DOHH2 (cell line): ENCODE measurements at regions not wholly inside any gene's neighbourhood (a gene's known extent, or its start where the extent isn't known, plus 50 kb on each side); places are given as distances from the start of the nearest gene placed in this dataset.
"Not testable (repeated sequence)": the region's sequence is repeated elsewhere in the genome, so short reads cannot be mapped to it uniquely, and the experiment has no call there.

Source experiments
- H3F3A ChIP-seq: fragments of 200-600 bp; sonication (generic), shearing (Covaris generic); 2 replicates; pipeline ENCODE4 v1.6.0; 2016; ENCODE audit warnings: antibody characterized with exemption, mild to moderate bottlenecking; ENCODE audit not compliant: control insufficient read depth, insufficient read depth
- H3K27ac ChIP-seq: fragments of 200-600 bp; sonication (generic); 2 replicates; pipeline ENCODE4 v1.5.1; 2014; ENCODE audit warnings: low read depth, mild to moderate bottlenecking, low read length, moderate library complexity
- H3K27me3 ChIP-seq: fragments of 200-600 bp; sonication (generic); 2 replicates; pipeline ENCODE4 v1.6.1; 2014; ENCODE audit warnings: mild to moderate bottlenecking, low read length, mixed read lengths; ENCODE audit not compliant: control insufficient read depth
- H3K36me3 ChIP-seq: fragments of 200-600 bp; sonication (generic); 2 replicates; pipeline ENCODE4 v1.6.1; 2014; ENCODE audit warnings: mild to moderate bottlenecking, low read length, moderate library complexity, mixed read lengths; ENCODE audit not compliant: control insufficient read depth
- H3K4me1 ChIP-seq: fragments of 200-600 bp; sonication (generic); 2 replicates; pipeline ENCODE4 v1.6.1; 2014; ENCODE audit warnings: mild to moderate bottlenecking, low read length, mixed read lengths; ENCODE audit not compliant: control insufficient read depth
- H3K4me2 ChIP-seq: fragments of 200-600 bp; sonication (generic); 2 replicates; pipeline ENCODE4 v1.6.0; 2014; ENCODE audit warnings: mild to moderate bottlenecking, low read length, moderate library complexity
- H3K4me3 ChIP-seq: fragments of 200-600 bp; sonication (generic); 2 replicates; pipeline ENCODE4 v1.5.1; 2014; ENCODE audit warnings: mild to moderate bottlenecking, low read length, mixed read lengths
- H3K79me2 ChIP-seq: fragments of 200-600 bp; sonication (generic); 2 replicates; pipeline ENCODE4 v1.6.1; 2014; ENCODE audit warnings: mild to moderate bottlenecking, low read length, mixed read lengths; ENCODE audit not compliant: control insufficient read depth
- H3K9me2 ChIP-seq: fragments of 200-600 bp; sonication (generic); replicated peaks from 2 replicates; pipeline ENCODE4 v1.6.1; 2014; ENCODE audit warnings: mild to moderate bottlenecking, low read length, mixed read lengths; ENCODE audit not compliant: control insufficient read depth
- H3K9me3 ChIP-seq: fragments of 200-600 bp; sonication (generic); 2 replicates; pipeline ENCODE4 v1.6.1; 2014; ENCODE audit warnings: antibody characterized with exemption, low read length, mixed read lengths; ENCODE audit not compliant: control insufficient read depth, insufficient read depth
- H4K20me1 ChIP-seq: fragments of 200-600 bp; sonication (generic); 2 replicates; pipeline ENCODE4 v1.6.0; 2014; ENCODE audit warnings: low read depth, mild to moderate bottlenecking, antibody characterized with exemption, low read length, moderate library complexity; ENCODE audit not compliant: control insufficient read depth, insufficient read depth
- CTCF ChIP-seq: fragments of 200-600 bp; sonication (generic); IDR thresholded peaks from one replicate; pipeline ENCODE4 v1.5.1; 2014; ENCODE audit warnings: antibody characterized with exemption, mild to moderate bottlenecking, low read depth, low read length; ENCODE audit not compliant: poor library complexity, severe bottlenecking
- EZH2phosphoT487 ChIP-seq: fragments of 200-600 bp; sonication (generic); IDR thresholded peaks from 2 replicates; pipeline ENCODE4 v1.6.1; 2017; ENCODE audit warnings: borderline replicate concordance, mild to moderate bottlenecking, antibody characterized with exemption, low read length, moderate library complexity, mixed read lengths

DNA sequence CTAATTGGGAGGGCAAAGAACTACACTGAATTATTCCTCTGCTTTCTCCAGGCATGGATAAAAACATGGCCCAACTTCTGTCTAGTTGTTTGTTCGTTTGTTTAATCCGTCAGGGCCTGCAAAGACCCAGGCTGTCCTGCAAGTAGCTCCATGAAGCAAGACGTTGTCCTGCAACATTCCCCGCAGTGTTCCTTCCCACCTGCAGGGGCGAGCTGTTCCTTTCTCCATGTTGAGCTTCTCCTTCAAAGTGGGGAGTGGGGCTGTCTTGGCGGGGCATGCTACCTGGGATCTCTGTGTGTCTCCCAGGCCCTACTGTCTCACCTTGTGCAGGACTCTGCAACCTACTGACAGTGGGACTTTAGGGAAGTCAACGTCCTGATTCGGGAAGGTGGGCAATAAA, 264.0 kb upstream of the SMIM21 start:
- H3K27ac ChIP-seq, result no peak overlapping the region
- H3K9me3 ChIP-seq, result no peaks in the 10 kb centered on the region
- H3K4me2 ChIP-seq, result no peak overlapping the region
- H3K79me2 ChIP-seq, result no peaks in the 10 kb centered on the region
- H3K9me2 ChIP-seq, result no peaks in the 10 kb centered on the region
- H3K4me1 ChIP-seq, result no peaks in the 10 kb centered on the region
- no peaks in the 10 kb centered on the region for H3K27me3 ChIP-seq
- no peak overlapping the region for H3K4me3 ChIP-seq
- no peaks in the 10 kb centered on the region for H4K20me1 ChIP-seq
- TF ChIP-seq CTCF, result no peak
- no peak for TF ChIP-seq EZH2phosphoT487
- H3K36me3 ChIP-seq, result no peaks in the 10 kb centered on the region
- no peaks in the 10 kb centered on the region for H3F3A ChIP-seq

GRCh38 chr18:75690283-75690682, 262.8 kb upstream of the SMIM21 start:
- not testable (repeated sequence) for H3K9me2 ChIP-seq, H3K4me2 ChIP-seq, H3K4me3 ChIP-seq, H3K79me2 ChIP-seq, H3K27ac ChIP-seq, H3K9me3 ChIP-seq, H3F3A ChIP-seq, H3K4me1 ChIP-seq, H4K20me1 ChIP-seq, H3K36me3 ChIP-seq, H3K27me3 ChIP-seq

- H3K27me3 ChIP-seq, result no peaks in the 10 kb centered on the region
- H3K9me3 ChIP-seq, result no peaks in the 10 kb centered on the region
- H3K36me3 ChIP-seq, result no peaks in the 10 kb centered on the region
- TF ChIP-seq CTCF (no peak), EZH2phosphoT487 (no peak)
- H3K27ac ChIP-seq, result no peak overlapping the region
- no peaks in the 10 kb centered on the region for H3K79me2 ChIP-seq
- H4K20me1 ChIP-seq, result no peaks in the 10 kb centered on the region
- no peaks in the 10 kb centered on the region for H3F3A ChIP-seq
- H3K9me2 ChIP-seq, result no peaks in the 10 kb centered on the region
- H3K4me3 ChIP-seq, result no peak overlapping the region
- H3K4me2 ChIP-seq, result no peak overlapping the region
- no peaks in the 10 kb centered on the region for H3K4me1 ChIP-seq
Observed at GRCh38 chr18:75687626-75688025, 260.1 kb upstream of the SMIM21 start.

- H3K4me1 ChIP-seq, result no peaks in the 10 kb centered on the region
- H3K36me3 ChIP-seq, result no peaks in the 10 kb centered on the region
- H4K20me1 ChIP-seq, result no peaks in the 10 kb centered on the region
- no peak for TF ChIP-seq EZH2phosphoT487
- TF ChIP-seq CTCF, result no peak
- H3K79me2 ChIP-seq, result no peaks in the 10 kb centered on the region
- H3K4me3 ChIP-seq, result no peak overlapping the region
- H3K9me3 ChIP-seq, result no peaks in the 10 kb centered on the region
- H3K27me3 ChIP-seq, result no peaks in the 10 kb centered on the region
- H3K4me2 ChIP-seq, result no peak overlapping the region
- no peak overlapping the region for H3K27ac ChIP-seq
- no peaks in the 10 kb centered on the region for H3K9me2 ChIP-seq
- no peaks in the 10 kb centered on the region for H3F3A ChIP-seq
Observed at GRCh38 chr18:75683426-75683825, 255.9 kb upstream of the SMIM21 start.
